Mucosa of gallbladder (tissue), 1 donor: ENCODE measurements at regions not wholly inside any gene's neighbourhood (a gene's known extent, or its start where the extent isn't known, plus 50 kb on each side); places are given as distances from the start of the nearest gene placed in this dataset.

Source experiments
- DNase-seq: peaks from one replicate; pipeline ENCODE4 v3.0.0-alpha.2; 2020; ENCODE audit warnings: low spot score
- donor health status: DM: no; HTN: no; CAD: no.

DNA sequence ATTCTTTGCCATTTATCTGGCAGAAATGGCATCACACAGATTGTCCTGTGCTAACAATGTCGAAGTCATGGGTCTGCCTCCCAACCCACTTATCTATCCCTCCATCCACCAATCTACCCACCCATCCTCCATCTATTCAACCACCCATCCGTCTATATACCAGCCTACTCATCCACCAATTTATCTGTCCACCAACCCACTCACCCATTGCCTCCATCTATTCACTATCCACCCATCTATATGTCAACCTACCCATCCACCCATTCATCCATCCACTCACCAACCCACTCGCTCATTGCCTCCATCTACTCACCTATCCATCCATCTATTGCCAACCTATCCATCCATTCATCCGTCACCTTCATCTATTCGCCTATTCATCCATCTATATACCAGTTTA is 521.2 kb downstream of the SHQ1 start:
- no peak for DNase-seq

DNA sequence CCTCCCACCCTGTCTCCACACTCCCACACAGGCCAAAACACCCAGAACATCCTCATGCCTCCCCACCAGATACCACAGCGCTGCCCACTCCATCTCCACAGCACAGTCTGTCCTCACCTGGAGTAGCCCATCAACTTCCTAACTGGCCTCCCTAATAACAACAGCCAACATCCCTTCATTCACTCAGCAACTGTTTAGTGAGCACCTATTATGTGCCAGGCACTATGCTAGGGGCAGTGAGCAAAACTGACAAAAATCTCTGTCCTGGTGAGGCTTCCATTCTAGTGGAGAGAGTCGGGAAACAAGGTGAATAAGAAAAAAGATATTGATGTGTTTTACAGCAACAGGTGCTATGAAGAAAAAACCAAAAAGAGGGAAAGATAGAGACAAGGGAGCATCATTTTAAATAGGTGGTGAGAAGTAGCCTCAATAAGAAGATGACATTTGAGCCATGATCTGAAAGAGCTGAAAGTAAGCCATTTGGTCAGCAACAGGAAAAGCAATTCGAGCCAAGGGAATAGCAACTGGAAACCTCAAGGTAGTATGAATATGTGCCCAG is 523.9 kb downstream of the SHQ1 start:
- DNase-seq = no peak

DNA sequence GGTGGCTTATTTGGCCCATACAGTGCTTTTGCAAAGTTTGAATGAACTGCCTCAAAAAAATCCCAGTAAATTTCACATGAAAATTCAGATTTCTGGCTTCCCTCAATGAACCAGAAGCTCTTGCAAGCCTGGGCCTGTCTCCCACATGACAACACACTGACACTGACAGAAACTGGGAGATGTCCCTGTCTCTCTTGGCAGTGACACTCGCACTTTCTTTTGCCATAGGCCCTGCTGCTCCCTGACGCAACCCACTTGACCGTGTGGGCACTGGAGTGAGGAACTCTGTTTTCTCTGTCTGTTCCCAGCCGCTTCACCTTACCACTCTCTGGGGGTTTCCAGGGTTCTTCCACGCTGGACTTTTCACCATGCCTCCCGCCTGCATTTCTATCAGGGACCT is 524.5 kb downstream of the SHQ1 start:
- DNase-seq = no peak

DNA sequence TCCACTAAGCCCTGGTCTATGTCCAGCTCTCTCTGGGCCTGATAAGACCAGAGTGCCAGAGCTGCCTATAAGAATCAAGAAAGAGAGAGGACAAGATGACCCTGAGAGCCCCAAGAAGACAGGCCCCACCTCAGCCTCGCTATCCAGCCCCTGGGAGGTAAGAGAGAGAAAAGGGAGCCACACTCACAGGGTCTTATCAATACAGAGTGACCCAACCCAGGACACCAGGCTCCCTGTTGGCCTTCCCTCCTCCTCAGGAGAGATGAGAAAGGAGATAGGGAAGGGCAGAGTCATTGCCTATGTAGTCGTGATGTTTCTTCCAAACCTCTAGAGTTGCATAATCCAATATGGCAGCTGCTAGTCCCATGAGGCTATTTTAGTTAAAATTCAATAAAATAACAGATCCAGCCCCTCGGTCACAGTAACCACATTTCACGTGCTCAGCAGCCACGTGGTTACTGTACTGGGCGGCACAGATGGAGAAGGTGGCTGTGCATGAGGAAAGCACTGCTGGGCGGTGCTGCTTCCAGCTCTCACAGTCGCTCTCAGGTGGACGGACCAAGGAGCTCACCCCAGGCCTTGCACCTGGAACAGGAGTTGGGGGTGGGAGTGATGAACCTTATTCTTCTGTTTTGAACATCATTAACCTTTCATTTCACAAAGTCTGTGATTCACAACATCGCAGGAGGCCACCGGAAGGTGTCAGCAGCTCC is 525.8 kb downstream of the SHQ1 start:
- DNase-seq = no peak

- no peak for DNase-seq
These were observed 527.3 kb downstream of the SHQ1 start for GRCh38 chr3:72320955-72321303.

- DNase-seq = no peak
These were observed 527.9 kb downstream of the SHQ1 start for GRCh38 chr3:72320095-72320954.

- no peak for DNase-seq
These were observed 528.8 kb downstream of the SHQ1 start for GRCh38 chr3:72319194-72320094.

DNA sequence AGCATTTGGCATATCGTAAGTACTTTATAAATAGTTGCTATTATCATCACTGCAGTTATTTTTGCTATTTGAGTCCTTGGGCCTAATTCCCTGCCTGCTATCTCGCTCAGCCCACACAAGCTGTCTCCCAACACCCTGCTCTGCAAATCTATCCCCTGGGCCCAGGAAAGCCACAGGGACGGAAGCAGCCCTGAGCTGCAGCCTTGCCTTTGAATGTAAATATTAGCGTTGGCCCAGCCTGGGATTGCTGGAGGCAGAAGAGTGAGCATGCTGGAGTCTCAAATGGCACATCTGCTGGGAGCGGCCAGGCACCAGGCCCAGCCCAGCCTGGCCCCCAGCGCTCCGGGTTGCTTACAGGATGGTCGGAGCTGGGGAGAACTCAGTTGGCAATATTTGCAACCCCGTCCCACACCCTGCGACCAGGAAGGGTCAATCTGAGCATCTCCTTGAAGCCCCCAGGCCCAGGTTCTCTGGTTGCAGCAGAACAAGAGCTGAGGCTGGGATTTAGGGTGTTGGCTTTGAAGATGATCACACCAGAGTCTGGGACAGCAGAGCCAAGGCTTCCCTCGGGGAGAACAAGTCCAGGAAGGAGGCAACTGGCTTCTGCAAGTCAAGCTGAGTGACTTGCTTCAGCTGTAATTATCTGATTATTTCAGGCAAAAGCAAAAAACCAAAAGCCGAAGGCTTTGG is 529.6 kb downstream of the SHQ1 start:
- DNase-seq = no peak

DNA sequence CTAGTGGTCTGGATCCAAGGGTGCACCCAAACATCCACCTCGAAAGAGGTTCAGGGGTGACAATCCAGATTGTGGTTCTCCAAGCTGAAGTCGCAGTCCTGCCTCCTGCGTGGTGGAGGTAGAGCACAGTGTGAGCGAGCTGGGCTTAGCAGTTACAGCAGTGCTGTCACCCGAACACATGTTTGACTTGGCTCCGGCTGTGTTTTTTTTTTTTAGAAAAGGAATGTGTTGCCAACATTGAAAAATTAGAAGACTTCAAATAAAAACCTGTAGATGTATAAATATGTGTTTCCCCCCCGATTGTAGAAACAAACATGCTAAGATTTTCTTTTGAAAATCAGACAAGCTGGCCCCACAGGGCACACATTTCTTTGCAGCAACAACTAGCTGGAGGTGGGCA is 530.8 kb downstream of the SHQ1 start:
- no peak for DNase-seq

- no peak for DNase-seq
These were observed 531.6 kb downstream of the SHQ1 start for GRCh38 chr3:72316501-72317279.

DNA sequence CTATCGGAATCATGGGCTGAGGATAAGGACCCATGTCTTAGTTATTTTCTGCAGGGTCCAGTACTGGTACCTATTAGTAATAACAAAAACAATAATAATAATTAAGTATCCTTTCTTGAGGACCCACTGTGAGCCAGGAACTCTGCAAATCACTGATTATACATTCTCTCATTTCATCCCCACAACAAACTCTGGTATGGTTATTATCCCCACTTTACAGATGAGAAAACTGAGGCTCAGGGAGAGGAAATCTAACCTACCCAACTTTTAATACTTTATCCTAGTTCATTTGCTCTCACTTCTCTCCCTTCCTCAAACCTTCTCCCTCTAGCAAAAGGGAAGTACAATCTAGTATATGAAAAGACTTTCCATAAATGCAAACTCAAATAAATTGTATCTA is 528.4 kb upstream of the PROK2 start:
- DNase-seq = no peak

- DNase-seq = no peak
These were observed 527.4 kb upstream of the PROK2 start for GRCh38 chr3:72312339-72312738.

DNA sequence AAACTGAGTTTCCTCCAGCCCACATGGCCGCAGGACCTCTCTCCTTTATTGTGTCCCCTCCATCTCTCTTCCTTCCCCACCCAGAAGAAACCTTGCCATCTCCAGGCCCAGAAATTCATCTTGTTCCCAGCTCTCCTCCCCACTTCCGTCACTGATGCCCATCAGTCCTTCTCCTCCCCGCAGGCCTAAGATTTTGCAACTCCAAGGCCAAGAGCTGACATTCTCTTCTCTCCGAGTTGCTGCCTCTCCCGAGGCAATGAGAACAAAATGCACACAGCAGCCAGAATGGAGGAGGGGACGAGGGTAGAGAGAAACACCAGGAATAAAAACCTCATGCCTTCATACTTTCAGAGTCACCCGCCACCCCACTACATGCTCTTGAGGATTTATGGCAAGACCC is 526.5 kb upstream of the PROK2 start:
- no peak for DNase-seq

- peak; percentile 14 for DNase-seq
These were observed 525.8 kb upstream of the PROK2 start for GRCh38 chr3:72310419-72311380.

GRCh38 chr3:72309661-72310418 is 524.9 kb upstream of the PROK2 start:
- no peak for DNase-seq

GRCh38 chr3:72308641-72309040 is 523.7 kb upstream of the PROK2 start:
- DNase-seq = no peak

- no peak for DNase-seq
These were observed 522.6 kb upstream of the PROK2 start for GRCh38 chr3:72307438-72308115.

GRCh38 chr3:72306800-72307341 is 521.9 kb upstream of the PROK2 start:
- no peak for DNase-seq
